HCT116 (cell line): ENCODE measurements at regions not wholly inside any gene's neighbourhood (a gene's known extent, or its start where the extent isn't known, plus 50 kb on each side); places are given as distances from the start of the nearest gene placed in this dataset.

Experiments used
- ATAC-seq: fragments of 200-7000 bp; cut with Tn5 transposase; 2 replicates; pipeline ENCODE4 v1.9.1; 2020; ENCODE audit warnings: mild to moderate bottlenecking, moderate library complexity
- BruUV-seq: library from RNA; stranded (reverse); fragments of 400-500 nt; replicated peaks from 2 replicates; lab custom pipeline; 2021; lab: Mats Ljungman, UMichigan
- CTCF ChIA-PET: fragments of 300-600 bp; sonication (Branson Sonifier 250); formaldehyde crosslinking; loops from one replicate; lab custom pipeline; 2021; ENCODE audit warnings: antibody characterized with exemption; lab: Charles Lee
- POLR2A ChIA-PET: fragments of 300-600, 350-600 bp; sonication (Branson Sonifier 250); formaldehyde crosslinking; loops from one replicate; lab custom pipeline; 2021; ENCODE audit warnings: antibody characterized with exemption; lab: Charles Lee
- RAD21 ChIA-PET, 2 experiments: fragments of 300-600 bp; sonication (Branson Sonifier 250); formaldehyde crosslinking; loops; one replicate each; lab custom pipeline; 2023; ENCODE audit warnings: low total read pairs in 2 of 2; ENCODE audit not compliant: uncharacterized antibody in 2 of 2, unreplicated experiment in 2 of 2, low non-redundant PET in 1 of 2; lab: Charles Lee
- DNase-seq: peaks from one replicate; pipeline ENCODE4 v3.0.0-alpha.2; 2010; ENCODE audit warnings: low read depth, low spot score
- H2AFZ ChIP-seq: fragments of 200-600 bp; shearing (Covaris generic), sonication (generic); 2 replicates; pipeline ENCODE4 v1.6.1; 2017; ENCODE audit warnings: low read depth, mixed run types, mixed read lengths, antibody characterized with exemption, low read length; ENCODE audit not compliant: poor library complexity, severe bottlenecking
- H3K27ac ChIP-seq: 2 replicates; pipeline ENCODE4 v1.5.1; 2012; ENCODE audit warnings: low read depth, low read length
- H3K27me3 ChIP-seq: fragments of 200-600 bp; sonication (generic); 2 replicates; pipeline ENCODE4 v1.6.1; 2016; ENCODE audit warnings: mixed run types, low read length, mixed read lengths; ENCODE audit not compliant: insufficient read depth
- H3K36me3 ChIP-seq, 2 experiments: fragments of 200-500 bp in 1 of 2; fragments of 200-600 bp in 1 of 2; sonication (Bioruptor generic) in 1 of 2; sonication (generic) in 1 of 2; 2 replicates each; pipeline versions ENCODE4 v1.5.1 to v1.6.1; 2014 to 2016; ENCODE audit warnings: low read length in 2 of 2, inconsistent platforms in 1 of 2, mixed read lengths in 1 of 2, mixed run types in 1 of 2; ENCODE audit not compliant: insufficient read depth in 2 of 2, control insufficient read depth in 1 of 2
- H3K4me1 ChIP-seq, 2 experiments: fragments of 200-600 bp in 1 of 2; sonication (generic) in 1 of 2; 2 replicates each; pipeline versions ENCODE4 v1.5.1 to v1.6.1; 2012 to 2017; ENCODE audit warnings: low read length in 2 of 2, inconsistent platforms in 1 of 2, mild to moderate bottlenecking in 1 of 2, mixed read lengths in 1 of 2, mixed run types in 1 of 2, moderate library complexity in 1 of 2; ENCODE audit not compliant: insufficient read depth in 2 of 2, control insufficient read depth in 1 of 2
- H3K4me2 ChIP-seq: fragments of 200-600 bp; sonication (generic); 2 replicates; pipeline ENCODE4 v1.6.1; 2017; ENCODE audit warnings: mixed run types, low read length, mixed read lengths
- H3K4me3 ChIP-seq, 2 experiments: fragments of 200-600 bp in 1 of 2; sonication (generic) in 1 of 2; replicated peaks in 1 of 2; 2 replicates each; pipeline ENCODE4 v1.5.1; 2011 to 2016; ENCODE audit warnings: low read length in 2 of 2, control low read depth in 1 of 2, low read depth in 1 of 2, mild to moderate bottlenecking in 1 of 2, mixed read lengths in 1 of 2, mixed run types in 1 of 2
- H3K79me2 ChIP-seq: fragments of 200-600 bp; sonication (generic); 2 replicates; pipeline ENCODE4 v1.6.1; 2017; ENCODE audit warnings: mild to moderate bottlenecking, mixed run types, low read length, moderate library complexity, mixed read lengths; ENCODE audit not compliant: insufficient read depth
- H3K9ac ChIP-seq: fragments of 200-600 bp; sonication (generic); 2 replicates; pipeline ENCODE4 v1.6.1; 2016; ENCODE audit warnings: low read length, mixed read lengths
- H3K9me2 ChIP-seq: fragments of 200-600 bp; sonication (generic), shearing (Covaris generic); 2 replicates; pipeline ENCODE4 v1.6.1; 2017; ENCODE audit warnings: mixed run types, mild to moderate bottlenecking, moderate library complexity; ENCODE audit not compliant: insufficient read depth
- H3K9me3 ChIP-seq, 2 experiments: fragments of 200-500 bp in 1 of 2; fragments of 200-600 bp in 1 of 2; sonication (Bioruptor generic) in 1 of 2; sonication (generic) in 1 of 2; 2 replicates each; pipeline ENCODE4 v1.6.1; 2014 to 2017; ENCODE audit warnings: low read length in 2 of 2, mixed read lengths in 2 of 2, inconsistent platforms in 1 of 2, low read depth in 1 of 2, mild to moderate bottlenecking in 1 of 2, mixed run types in 1 of 2, moderate library complexity in 1 of 2; ENCODE audit not compliant: control insufficient read depth in 1 of 2, insufficient read depth in 1 of 2
- H4K20me1 ChIP-seq: fragments of 200-600 bp; sonication (generic), shearing (Covaris generic); 2 replicates; pipeline ENCODE4 v1.6.1; 2017; ENCODE audit warnings: mixed run types, mild to moderate bottlenecking, moderate library complexity; ENCODE audit not compliant: insufficient read depth
- CBX3 ChIP-seq: IDR thresholded peaks from 2 replicates; pipeline ENCODE4 v1.6.1; 2012; ENCODE audit warnings: low read depth
- CEBPB ChIP-seq: IDR thresholded peaks from 2 replicates; pipeline ENCODE4 v1.6.1; 2012; ENCODE audit warnings: low read depth
- EGR1 ChIP-seq: IDR thresholded peaks from 2 replicates; pipeline ENCODE4 v1.6.1; 2012; ENCODE audit warnings: low read depth
- EZH2 ChIP-seq: fragments of 200-600 bp; sonication (generic); IDR thresholded peaks from 2 replicates; pipeline ENCODE4 v1.6.1; 2017; ENCODE audit warnings: antibody characterized with exemption, mixed run types
- EZH2phosphoT487 ChIP-seq: fragments of 200-600 bp; IDR thresholded peaks from 2 replicates; pipeline ENCODE4 v1.6.1; 2018; ENCODE audit warnings: antibody characterized with exemption, borderline replicate concordance
- FOSL1 ChIP-seq: IDR thresholded peaks from 2 replicates; pipeline ENCODE4 v1.6.1; 2012; ENCODE audit warnings: low read depth
- JUND ChIP-seq: IDR thresholded peaks from 2 replicates; pipeline ENCODE4 v1.6.1; 2012
- POLR2A ChIP-seq: IDR thresholded peaks from 2 replicates; pipeline ENCODE4 v1.7.0; 2011; ENCODE audit warnings: borderline replicate concordance; ENCODE audit not compliant: insufficient read depth, insufficient read length; ENCODE audit errors: extremely low read depth
- POLR2AphosphoS5 ChIP-seq: IDR thresholded peaks from 2 replicates; pipeline ENCODE4 v1.6.1; 2011; ENCODE audit warnings: mild to moderate bottlenecking, low read depth, low read length, moderate library complexity
- RAD21 ChIP-seq: IDR thresholded peaks from 2 replicates; pipeline ENCODE4 v1.6.1; 2012; ENCODE audit warnings: low read depth, mild to moderate bottlenecking
- SIN3A ChIP-seq: IDR thresholded peaks from 2 replicates; pipeline ENCODE4 v1.6.1; 2012; ENCODE audit warnings: low read depth
- SP1 ChIP-seq: IDR thresholded peaks from 2 replicates; pipeline ENCODE4 v1.6.1; 2012; ENCODE audit warnings: low read depth
- SRF ChIP-seq: IDR thresholded peaks from 2 replicates; pipeline ENCODE4 v1.6.1; 2012; ENCODE audit warnings: low read depth
- TCF7L2 ChIP-seq: IDR thresholded peaks from 2 replicates; pipeline ENCODE4 v1.7.0; 2011; ENCODE audit warnings: borderline replicate concordance, inconsistent platforms; ENCODE audit not compliant: insufficient read depth, insufficient read length; ENCODE audit errors: extremely low read depth
- YY1 ChIP-seq: IDR thresholded peaks from 2 replicates; pipeline ENCODE4 v1.6.1; 2011; ENCODE audit warnings: low read length, low read depth, moderate library complexity, mild to moderate bottlenecking; ENCODE audit not compliant: insufficient replicate concordance; ENCODE audit errors: extremely low read depth
- ZFX ChIP-seq: fragments of 450-650 bp; IDR thresholded peaks from 2 replicates; pipeline ENCODE4 v1.6.1; 2017
- intact Hi-C: fragments of 100-400 bp; cut with micrococcal nuclease; formaldehyde crosslinking; loops from 2 replicates; pipeline ENCODE4 v1.10.0; 2022
- TF ChIP-seq, protein P1 (sequence below), 3 experiments: fragments of 200-600 bp in 1 of 3; sonication (generic) in 1 of 3; IDR thresholded peaks in 2 of 3; conservative IDR thresholded peaks in 1 of 3; 2 replicates each; pipeline ENCODE4 v1.5.1; 2012 to 2017; ENCODE audit warnings: low read depth in 2 of 3, low read length in 2 of 3, antibody characterized with exemption in 1 of 3, borderline replicate concordance in 1 of 3, control low read depth in 1 of 3, mild to moderate bottlenecking in 1 of 3, mixed read lengths in 1 of 3, mixed run types in 1 of 3, moderate library complexity in 1 of 3; ENCODE audit not compliant: insufficient read depth in 1 of 3

- no peaks in the 10 kb centered on the region for H4K20me1 ChIP-seq
- BruUV-seq = no TSS peak
- ChIA-PET POLR2A (no interaction called here), RAD21 (no interaction called here), CTCF (no interaction called here)
- H3K4me3 ChIP-seq = no peak overlapping the region
- no peak overlapping the region for H3K27ac ChIP-seq
- no peaks in the 10 kb centered on the region for H3K79me2 ChIP-seq
- no peaks in the 10 kb centered on the region for H3K36me3 ChIP-seq
- no peaks in the 10 kb centered on the region for H3K9me2 ChIP-seq
- TF ChIP-seq EGR1 (no peak), SRF (no peak), EZH2 (no peak)
- H3K9me3 ChIP-seq = no peaks in the 10 kb centered on the region
- intact Hi-C loops = no loop called here
- no peak for DNase-seq
- H3K4me2 ChIP-seq = no peak overlapping the region
- no peaks in the 10 kb centered on the region for H3K27me3 ChIP-seq
- H3K4me1 ChIP-seq = no peaks in the 10 kb centered on the region
- ATAC-seq = no peak
- no peak overlapping the region for H3K9ac ChIP-seq
- no peak overlapping the region for H2AFZ ChIP-seq
These were observed 664.4 kb upstream of the CBLB start for GRCh38 chr3:106533093-106533787.

DNA sequence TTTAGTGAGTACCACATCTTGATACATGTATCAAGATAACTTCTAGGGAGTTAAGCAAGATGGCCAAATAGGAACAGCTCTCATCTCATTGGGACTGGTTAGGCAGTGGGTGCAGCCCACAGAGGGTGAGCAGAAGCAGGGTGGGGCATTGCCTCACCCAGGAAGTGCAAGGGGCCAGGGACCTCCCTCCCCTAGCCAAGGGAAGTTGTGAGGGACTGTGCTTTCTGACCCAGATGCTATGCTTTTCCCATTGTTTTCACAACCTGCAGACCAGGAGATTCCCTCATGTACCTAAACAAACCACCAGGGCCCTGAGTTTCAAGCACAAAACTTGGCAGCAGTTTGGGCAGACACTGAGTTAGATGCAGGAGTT, 665.0 kb upstream of the CBLB start:
- Histone ChIP-seq H3K9me3 (no peaks in the 10 kb centered on the region), H3K4me3 (no peak overlapping the region), H3K9me2 (no peaks in the 10 kb centered on the region), H3K4me1 (no peaks in the 10 kb centered on the region), H3K27me3 (no peaks in the 10 kb centered on the region), H3K27ac (no peak overlapping the region), H3K79me2 (no peaks in the 10 kb centered on the region), H3K36me3 (no peaks in the 10 kb centered on the region), H4K20me1 (no peaks in the 10 kb centered on the region), H2AFZ (no peak overlapping the region), H3K9ac (no peak overlapping the region), H3K4me2 (no peak overlapping the region)
- DNase-seq (no peak), ATAC-seq (no peak)
- RAD21 ChIA-PET = no interaction called here
- intact Hi-C loops = no loop called here
- BruUV-seq = no TSS peak
- TF ChIP-seq CEBPB = no peak
- no peak for TF ChIP-seq SP1
- TF ChIP-seq SIN3A = no peak
- no peak for TF ChIP-seq YY1
- TF ChIP-seq EZH2phosphoT487 = no peak
- TF ChIP-seq POLR2A = no peak
- no peak for TF ChIP-seq JUND
- no peak for TF ChIP-seq POLR2AphosphoS5
- no peak for TF ChIP-seq RAD21
- no peak for TF ChIP-seq EZH2
- TF ChIP-seq CBX3 = no peak
- TF ChIP-seq ZFX = no peak
- no peak for TF ChIP-seq EGR1
- no peak for TF ChIP-seq TCF7L2
- TF ChIP-seq SRF = no peak
- TF ChIP-seq, protein P1, sequence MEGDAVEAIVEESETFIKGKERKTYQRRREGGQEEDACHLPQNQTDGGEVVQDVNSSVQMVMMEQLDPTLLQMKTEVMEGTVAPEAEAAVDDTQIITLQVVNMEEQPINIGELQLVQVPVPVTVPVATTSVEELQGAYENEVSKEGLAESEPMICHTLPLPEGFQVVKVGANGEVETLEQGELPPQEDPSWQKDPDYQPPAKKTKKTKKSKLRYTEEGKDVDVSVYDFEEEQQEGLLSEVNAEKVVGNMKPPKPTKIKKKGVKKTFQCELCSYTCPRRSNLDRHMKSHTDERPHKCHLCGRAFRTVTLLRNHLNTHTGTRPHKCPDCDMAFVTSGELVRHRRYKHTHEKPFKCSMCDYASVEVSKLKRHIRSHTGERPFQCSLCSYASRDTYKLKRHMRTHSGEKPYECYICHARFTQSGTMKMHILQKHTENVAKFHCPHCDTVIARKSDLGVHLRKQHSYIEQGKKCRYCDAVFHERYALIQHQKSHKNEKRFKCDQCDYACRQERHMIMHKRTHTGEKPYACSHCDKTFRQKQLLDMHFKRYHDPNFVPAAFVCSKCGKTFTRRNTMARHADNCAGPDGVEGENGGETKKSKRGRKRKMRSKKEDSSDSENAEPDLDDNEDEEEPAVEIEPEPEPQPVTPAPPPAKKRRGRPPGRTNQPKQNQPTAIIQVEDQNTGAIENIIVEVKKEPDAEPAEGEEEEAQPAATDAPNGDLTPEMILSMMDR (IDR thresholded peaks at IDR 0.05 in 2 of 3, conservative IDR thresholded peaks at IDR 0.05 in 1 of 3; ENCODE audit: borderline replicate concordance in 1 of 3, insufficient read depth in 1 of 3, low read depth in 2 of 3, low read length in 2 of 3) = no peak
- no peak for TF ChIP-seq FOSL1
- POLR2A ChIA-PET = no interaction called here
- CTCF ChIA-PET = no interaction called here
